HS-27A (cell line): ENCODE measurements at regions not wholly inside any gene's neighbourhood (a gene's known extent, or its start where the extent isn't known, plus 50 kb on each side); places are given as distances from the start of the nearest gene placed in this dataset.
"Not testable (repeated sequence)": the region's sequence is repeated elsewhere in the genome, so short reads cannot be mapped to it uniquely, and the experiment has no call there.

Source experiments
- DNase-seq: peaks from one replicate; pipeline ENCODE4 v3.0.0-alpha.2; 2012; ENCODE audit warnings: low read depth, missing footprints

DNA sequence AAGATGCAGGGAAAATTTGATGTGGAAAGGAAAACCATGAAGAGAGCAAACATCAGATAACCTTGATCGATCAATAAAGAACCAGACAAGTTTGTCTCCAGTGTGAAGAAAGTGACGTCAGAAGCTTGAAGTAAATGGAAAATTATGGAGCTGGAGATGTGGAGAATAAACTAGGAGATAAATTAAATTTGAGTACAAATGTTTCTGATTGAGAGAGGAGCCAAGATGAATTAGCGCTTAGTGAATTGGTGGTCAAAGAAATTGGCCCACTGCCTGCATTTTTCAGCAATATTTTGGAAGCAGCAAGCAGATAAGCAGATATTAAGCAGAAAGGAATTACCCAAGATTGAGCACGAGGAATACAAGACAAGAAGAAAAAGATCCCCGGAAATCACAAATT, 567.3 kb upstream of the ZNF385D start:
- no peak for DNase-seq

DNA sequence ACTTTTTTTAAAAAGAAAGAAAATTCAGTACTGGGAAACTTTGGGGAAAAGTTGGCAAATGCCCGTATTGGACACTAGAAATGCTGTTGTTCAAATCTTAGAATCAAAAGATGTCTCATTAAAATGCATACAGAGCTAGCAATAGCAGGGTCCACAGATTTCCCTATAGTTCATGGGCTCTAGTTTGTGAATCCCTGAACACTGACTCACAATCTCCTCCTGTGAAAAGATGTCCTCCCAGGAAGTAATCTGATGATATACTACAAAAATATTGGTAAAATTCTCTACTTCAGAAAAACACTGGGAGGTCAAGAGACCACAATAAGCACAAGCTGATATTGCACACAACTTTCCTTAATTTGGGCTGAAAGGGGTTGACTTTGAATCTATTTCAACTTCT, 568.4 kb upstream of the ZNF385D start:
- DNase-seq = peak; percentile 34

DNA sequence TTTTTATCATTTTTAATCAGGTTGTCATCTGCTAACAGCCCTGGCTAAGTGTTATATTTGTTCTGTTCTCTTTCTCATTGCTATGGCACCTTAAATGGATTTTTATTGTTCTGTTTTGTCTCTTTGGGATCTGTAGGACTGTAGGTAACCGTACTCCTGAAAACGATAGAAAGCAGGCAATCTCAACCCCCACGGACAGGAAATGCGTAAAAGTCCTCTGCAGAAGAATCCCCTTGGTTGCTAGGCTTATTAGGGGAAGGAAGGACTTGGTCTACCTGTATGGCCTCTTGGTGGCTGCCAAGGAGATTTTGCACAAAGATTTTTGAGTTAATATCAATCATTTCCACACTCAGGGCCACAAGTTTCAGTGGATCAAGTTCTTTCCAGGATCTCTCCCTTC, 571.9 kb upstream of the ZNF385D start:
- no peak for DNase-seq

DNA sequence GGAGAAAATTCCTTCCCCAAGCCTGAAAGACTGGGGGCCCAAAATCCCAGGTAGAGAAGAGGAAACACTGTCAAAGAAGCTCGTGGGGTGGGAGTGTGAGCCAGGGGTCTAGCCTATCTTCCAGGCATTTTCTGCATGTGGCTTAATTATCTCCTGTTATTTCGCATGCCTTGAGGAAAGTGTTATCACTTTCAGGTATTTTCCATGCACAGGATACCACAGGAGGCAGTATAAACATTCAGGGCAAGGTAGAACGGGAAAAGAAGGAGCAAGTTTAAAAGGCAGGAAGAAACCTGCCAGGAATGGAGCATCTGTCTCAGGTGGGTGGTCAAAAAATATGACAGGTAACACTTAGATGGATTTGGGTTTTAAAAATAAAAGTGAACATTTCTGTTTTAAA, 575.3 kb upstream of the ZNF385D start:
- DNase-seq = no peak

DNA sequence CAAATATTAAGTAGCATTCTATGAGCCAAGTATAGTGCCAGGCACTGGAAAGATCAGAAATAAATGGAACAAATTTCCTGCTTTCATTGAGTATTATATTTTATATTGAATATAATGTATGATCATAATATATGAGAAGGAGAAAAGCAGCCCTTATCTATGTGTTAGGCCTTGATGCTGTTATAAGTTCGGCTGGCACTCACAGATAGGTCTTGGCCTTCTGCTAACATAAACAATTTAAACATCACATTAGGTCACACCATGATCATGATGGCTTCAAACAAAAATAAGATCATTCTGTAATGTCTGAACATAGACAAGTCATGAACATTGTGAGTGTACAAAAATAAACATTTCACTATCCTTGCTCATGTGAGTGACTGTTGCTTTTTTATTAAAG, 584.0 kb upstream of the ZNF385D start:
- DNase-seq = no peak

DNA sequence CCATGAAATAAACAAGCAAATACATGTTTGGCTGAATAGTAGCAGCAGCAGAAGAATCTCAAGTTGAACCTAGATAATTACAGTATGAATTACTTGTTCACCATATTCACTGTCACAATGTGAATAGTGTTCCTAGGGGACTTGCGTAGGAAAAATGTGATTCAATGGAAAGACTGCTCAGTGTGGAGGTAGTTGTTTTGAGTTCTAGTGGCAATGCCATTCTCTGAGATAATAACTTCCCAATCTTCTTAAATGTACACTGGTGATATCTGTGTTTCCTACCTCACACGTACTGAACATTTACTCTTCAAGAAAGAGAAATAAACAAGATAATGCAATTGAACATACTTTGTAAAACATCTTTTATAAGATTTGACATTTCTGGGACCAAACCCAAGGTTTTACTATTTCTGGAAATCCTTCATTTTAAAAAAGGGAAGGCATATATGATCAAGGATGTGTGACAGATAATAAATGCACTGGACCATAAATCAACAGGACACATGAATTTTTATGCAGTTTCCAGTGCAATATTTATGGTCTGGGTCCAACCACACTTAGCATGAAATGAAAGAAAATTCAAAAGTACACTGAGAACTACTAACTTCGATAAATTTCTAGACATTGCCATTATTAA, 598.3 kb upstream of the ZNF385D start:
- DNase-seq = no peak

DNA sequence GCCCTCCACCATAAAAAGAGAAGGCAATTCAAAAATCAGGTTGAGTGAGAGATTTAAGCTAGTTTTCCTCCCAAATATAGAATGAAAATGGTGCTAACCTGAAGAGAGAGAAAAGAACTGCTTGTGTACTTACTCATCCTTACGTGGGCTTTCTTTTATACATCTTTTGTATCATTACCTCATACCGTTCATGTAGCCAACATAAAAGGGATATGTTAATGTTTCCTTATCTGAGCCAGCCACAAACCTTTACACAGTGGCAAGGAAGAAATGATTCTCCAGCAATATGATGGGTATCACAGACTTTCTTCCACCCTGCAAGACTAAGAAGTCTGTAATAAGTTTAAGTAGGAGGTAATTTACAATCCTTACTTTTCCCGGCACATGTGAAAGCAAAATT, 600.8 kb upstream of the ZNF385D start:
- DNase-seq = no peak

DNA sequence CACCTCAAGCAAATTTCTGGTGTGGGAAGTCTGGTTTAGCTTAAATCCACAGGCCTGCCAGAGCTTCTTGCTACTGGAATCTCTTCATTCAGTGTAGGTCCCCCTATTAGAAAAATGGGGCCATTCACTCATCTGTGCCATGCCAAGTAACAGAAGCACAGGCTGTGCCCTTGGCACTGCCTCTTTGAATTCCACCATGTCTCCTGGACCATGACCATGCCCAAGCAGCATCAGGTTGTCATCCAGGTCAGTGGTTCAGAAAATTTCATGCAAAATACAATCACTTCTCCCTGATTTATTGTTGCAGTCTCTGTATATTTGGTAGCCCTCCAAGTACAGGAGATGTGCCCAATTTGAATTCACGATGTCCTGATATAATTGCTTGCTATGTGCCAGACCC, 602.1 kb upstream of the ZNF385D start:
- DNase-seq = no peak

DNA sequence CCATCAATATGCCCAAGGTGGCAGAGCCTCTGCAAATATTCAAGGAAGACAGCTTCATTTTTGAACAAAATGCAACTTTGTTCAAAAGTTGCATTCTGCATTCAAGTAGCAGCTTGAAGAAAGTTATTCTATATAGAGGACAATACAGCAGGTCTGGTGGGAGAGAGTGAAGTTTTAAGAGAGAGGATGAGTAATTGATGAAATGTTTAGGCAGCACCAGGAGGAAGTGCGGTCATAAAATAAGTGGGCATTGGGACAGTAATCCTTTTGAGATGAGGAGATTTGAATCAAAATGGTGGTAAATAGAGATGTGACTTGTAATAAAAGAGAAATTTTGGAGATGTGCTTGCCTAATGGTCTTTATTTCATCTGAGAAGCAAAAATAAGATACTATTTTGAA, 607.3 kb upstream of the ZNF385D start:
- DNase-seq = no peak

DNA sequence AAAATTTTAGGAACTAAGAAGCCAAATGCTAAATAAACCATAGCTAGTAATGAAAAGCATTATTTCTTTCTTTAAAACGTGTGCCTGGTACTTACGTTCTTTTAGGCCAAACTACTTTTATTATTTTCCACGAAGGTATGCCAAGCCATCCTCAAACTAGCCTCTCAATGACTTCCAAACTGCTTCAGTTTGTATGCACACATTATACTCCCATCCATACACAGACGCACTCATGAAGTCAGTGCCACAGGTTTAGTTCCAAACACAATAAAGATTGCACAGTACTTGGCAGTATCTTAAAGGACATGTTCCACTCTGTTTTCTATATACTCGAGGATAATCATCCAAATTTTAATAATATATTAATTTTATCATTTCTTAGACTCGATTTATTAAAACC, 609.2 kb upstream of the ZNF385D start:
- no peak for DNase-seq

DNA sequence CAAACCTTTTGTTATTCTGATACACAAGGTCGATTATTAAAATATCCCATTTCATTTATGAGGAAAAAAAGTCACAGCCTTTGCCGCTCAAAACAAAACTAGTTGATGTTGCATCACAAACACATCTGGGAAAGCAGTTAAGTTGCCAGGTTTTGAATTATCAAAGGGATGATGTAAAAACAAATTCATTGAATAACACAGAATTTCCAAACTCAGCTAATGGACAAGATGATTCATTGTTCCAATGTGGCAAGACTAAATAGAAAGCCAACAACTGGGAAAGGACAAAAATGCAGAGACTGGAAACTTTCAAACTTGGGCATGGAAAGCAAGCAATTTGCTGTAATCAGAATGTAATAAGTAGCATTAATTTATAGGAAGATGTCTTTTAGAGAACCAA, 610.0 kb upstream of the ZNF385D start:
- no peak for DNase-seq

DNA sequence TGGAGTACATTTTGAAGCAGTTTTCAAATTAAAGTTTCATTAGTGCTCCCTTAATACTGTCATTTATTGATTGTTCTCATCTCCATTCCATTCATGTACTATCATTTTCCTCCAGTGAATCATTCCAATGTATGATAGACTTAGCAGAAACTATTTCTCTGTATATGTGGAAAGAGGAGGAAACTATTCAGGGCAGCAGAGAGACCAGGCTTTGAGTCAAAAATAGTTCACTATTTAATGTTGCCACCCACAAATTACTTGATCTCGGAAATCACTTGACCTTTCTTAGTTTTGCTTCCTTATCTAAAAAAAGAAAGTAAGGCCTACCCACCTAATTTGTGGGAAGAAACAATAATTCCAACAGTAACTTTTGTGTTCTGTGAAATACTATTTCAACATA, 610.5 kb upstream of the ZNF385D start:
- DNase-seq = no peak

DNA sequence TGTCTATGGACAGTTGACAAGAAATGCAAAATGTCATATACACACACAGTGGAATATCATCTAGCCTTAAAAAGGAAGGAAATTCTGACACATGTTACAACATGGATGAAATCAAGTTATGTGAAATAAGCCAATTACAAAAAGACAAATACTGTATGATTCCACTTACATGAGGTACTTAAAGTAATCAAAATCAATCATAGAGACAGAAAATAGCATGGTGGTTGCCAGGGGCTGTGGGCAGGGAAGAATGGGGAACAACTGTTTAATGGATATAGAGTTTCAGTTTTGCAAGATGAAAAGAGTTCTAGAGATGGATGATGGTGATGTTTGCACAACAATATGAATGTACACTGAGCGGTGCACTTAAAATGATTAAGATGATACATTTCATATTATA, 613.8 kb upstream of the ZNF385D start:
- DNase-seq = no peak

DNA sequence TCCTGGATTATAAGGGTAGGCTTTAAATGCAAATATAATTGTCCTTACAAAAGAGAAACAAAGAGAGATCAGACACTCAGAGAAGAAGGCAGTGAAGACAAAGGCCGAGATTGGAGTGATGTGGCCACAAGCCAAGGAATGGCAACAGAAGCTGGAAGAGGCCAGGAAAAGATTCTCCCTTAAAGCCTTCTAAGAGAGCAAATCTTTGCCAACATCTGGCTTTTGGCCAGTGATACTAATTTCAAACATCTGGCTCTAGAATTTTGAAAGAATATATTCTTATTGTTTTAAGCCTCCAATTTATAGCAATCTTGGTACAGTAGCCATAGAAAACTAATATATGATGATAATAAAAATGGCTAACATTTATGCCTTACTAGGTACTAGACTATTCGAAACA, 615.8 kb upstream of the ZNF385D start:
- DNase-seq = no peak

DNA sequence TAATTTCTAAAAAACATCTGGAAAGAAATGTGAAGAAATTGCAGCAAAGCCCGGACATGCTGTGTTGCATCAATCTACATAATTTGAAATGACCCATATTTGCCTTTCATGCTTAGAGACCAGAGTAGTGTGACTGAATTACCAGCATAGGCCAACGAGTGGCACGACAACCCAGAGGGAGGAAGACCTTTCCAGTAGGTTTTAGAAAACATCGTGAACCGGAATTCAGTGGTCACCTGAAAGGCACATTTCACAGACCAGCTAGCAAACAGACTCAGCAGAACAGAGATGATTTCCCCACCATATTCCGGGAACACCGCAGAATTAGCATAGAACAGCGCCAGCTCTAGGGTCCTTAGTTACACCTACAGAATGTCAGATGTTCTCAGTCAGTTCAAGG, 620.0 kb upstream of the ZNF385D start:
- DNase-seq = no peak

DNA sequence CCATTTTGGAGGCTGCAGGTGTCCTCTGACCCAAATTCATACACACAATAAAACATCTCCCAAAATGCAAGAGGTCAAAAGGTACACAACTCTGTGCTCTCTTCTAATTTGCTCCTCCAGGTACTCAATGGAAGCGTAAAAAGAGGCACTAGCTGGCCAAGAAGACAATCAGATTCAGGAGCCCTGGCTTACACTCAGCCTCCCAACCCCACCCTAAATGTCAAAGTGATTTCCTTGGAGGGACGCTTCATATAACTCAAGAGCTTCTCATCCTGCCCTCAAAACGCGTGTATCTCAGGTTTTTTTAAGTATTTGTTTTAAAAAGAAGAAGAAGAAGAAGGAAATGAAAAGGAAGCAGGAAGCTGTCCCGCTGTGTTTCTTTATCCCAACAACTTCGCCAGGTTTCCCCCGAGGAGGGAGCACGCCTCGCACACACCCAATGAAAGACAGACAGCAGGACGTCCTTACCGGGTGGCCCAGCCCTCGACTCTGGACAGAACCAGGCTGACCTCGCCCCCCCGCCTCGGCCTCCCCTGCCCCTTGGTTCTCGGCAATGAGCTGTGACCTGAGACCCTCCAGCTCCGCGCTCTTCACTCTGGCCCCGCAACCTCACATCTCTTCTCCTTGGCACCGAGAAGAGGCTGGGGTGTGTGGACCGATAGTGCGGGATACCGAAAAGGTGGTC, 620.7 kb upstream of the ZNF385D start:
- no peak for DNase-seq

DNA sequence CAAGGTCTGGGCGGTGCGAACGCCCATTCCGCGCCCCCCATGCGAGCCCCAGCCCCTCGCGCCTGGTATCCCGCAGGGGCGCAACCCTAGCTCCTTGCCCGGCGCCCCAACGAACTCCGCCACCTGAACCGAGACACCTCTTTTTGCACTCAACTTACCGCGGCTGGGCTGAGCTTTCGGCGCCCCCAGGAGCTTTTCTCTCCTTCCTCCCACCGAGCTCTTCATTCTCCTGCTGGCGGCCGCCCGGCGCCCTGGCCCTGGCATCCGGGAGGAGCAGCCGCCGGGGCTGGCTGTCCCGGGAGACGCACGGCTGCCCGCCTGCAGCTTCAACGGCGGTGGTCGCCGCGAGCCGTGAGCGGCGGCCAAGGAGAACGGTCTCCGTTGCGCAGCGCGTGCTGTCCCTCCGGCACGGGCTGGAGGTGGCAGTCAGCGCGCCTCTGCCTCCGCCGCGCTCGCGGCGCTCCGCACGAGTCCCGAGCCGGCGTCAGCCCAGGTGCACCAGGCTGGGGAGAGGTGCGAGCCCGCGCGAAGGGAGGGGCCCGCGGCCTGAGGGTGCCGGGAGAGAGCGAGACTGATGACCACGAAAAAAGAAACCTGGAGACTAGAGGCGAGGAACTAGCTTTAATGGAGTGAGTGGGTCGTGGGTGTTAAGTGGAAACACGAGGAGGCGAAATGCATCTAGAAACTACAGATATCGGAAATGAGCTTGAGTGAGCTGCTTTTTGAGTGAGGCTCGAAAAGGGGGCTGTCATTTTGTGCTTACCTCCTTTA, 621.5 kb upstream of the ZNF385D start:
- no peak for DNase-seq

DNA sequence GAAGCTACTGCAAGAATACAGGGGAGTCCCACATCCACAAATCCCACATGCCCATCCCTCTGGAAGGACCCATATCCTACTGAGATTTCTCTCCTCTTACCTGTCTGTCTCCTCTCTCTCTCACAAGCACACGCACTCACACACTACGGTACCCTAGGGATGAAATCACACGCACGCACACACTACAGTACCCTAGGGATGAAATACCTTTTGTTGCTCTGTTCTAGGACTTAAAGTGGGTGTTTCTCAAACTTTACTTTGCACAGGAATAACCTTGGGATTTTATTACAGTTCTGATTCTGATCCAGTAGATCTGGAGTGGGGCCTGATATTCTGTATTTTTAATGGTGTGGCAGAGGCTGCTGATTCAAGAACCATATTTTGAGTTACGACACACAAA, 622.2 kb upstream of the ZNF385D start:
- DNase-seq = no peak

DNA sequence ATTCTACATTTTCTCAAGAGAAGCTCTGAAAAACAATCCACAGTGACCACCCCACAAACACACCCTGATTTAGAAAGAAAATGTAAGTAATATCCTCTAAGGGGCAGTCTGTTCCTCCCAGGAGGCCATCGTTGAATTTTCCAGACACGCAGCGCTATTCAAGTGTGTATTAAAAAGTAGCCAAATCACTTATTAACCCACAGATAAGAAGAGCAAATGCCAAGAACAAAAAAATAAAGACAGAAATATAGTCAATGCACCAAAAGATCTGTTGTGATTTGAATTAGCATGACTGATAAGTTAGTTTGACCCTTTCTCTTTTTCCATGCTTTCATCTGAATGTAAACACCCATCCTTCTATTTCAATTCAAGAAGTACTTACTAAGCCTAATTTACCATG, 622.8 kb upstream of the ZNF385D start:
- no peak for DNase-seq

DNA sequence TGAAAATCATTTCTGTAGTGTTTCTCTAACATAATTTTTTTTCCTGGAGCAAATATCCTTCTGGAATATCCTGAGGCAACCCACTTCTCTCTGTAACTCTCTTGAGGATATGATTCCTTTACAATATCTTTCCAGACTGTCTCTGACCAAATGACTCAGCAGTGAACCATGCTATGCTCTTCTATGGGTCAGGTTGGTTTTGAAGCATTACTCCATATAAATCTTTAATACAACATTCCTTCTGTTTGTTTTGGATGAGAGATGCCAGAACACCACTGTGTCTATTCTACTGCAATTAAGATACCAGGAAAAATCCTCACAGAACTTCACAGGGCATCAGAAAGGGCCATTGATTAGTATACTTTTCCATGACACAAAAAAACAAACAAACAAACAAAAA, 626.4 kb upstream of the ZNF385D start:
- DNase-seq = peak; percentile 35

DNA sequence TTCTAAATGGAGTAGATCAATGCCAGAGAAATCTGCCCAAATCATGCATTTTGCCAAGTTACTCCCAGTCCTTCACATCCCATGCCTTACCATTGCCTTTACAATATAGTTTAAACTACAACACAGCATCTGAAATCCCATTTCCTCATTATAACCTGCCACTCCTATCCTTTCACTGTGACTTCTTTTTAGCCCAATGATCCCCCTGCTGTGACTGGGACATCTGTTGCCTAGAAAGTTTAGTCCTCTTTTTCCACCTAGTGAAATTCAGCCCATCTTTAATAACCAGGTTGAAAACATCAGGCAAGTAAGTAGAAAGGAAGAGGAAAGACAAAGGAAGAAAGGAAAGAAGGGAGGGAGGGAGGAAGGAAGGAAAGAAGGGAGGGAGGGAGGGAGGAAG, 627.9 kb upstream of the ZNF385D start:
- DNase-seq = no peak

DNA sequence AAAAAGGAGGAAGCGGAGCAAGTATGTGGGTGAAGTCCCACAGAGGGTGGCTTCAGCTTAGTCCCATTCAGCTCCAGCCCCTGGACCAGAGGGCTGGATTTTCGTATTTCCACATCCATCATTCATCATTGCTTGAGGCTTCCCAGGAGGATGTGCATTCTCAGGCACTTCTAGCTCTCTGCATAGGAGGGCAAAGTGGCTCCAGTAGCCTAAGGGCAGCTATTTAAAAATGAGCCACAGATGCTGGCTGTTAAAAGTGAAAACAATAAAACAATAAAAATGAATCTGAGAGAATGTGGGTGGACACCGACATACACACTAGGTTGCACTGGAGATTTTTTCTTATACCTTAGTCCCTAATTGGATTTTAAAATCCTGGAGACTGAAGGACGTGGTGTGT, 629.2 kb upstream of the ZNF385D start:
- DNase-seq = no peak

DNA sequence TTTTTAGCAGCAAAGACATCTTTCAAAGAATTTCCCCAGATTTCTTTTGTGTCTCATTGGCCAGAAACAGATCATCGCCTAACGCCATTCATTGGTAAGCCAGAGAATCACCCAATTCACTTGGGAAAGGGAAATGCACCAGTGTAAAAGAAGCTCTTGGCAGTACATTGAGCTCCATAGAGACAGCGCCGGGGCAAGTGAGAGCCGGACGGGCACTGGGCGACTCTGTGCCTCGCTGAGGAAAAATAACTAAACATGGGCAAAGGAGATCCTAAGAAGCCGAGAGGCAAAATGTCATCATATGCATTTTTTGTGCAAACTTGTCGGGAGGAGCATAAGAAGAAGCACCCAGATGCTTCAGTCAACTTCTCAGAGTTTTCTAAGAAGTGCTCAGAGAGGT, 630.6 kb upstream of the ZNF385D start:
- DNase-seq = not testable (repeated sequence)

DNA sequence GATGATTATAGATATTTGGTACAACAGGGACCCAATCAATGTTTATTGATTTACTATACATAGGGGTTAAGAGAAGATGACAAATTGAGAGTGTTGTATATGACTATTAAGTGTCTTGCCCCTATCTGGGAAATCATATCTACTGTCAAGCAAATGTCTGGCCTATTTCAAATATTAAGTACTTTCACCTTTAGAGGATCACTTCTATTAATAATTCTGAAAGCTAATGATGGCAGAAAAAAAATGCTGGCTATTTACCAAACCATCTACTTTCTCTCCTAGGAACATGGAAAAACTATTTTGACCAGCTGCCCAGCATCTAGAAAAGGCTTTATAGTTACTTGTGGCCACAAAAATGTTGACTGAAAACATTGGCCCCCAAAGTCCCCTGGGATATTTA, 632.3 kb upstream of the ZNF385D start:
- no peak for DNase-seq
